Peyer's patch (tissue), 4 donors: ENCODE measurements at regions not wholly inside any gene's neighbourhood (a gene's known extent, or its start where the extent isn't known, plus 50 kb on each side); places are given as distances from the start of the nearest gene placed in this dataset.

ENCODE experiments used
- DNase-seq, 3 donors: peaks; one replicate each; pipeline ENCODE4 v3.0.0-alpha.2; 2017 to 2019
- H3K27ac ChIP-seq, 4 donors: fragments of 200-600 bp; sonication (generic); one replicate each; pipeline ENCODE4 v1.5.1; 2016 to 2019
- H3K27me3 ChIP-seq, 2 donors: fragments of 200-600 bp; sonication (generic); one replicate each; pipeline ENCODE4 v1.5.1; 2019
- H3K36me3 ChIP-seq, 3 donors: fragments of 200-600 bp; sonication (generic); one replicate each; pipeline ENCODE4 v1.5.1; 2016 to 2019
- H3K4me1 ChIP-seq, 4 donors: fragments of 200-600 bp; sonication (generic); one replicate each; pipeline ENCODE4 v1.5.1; 2016 to 2019
- H3K4me3 ChIP-seq, 4 donors: fragments of 200-600 bp; sonication (generic); 1 replicate in 3 of 4; 2 replicates in 1 of 4; pipeline ENCODE4 v1.5.1; 2016 to 2019; ENCODE audit warnings: mild to moderate bottlenecking in 1 of 4
- H3K9me3 ChIP-seq, 4 donors: fragments of 200-600 bp; sonication (generic); one replicate each; pipeline ENCODE4 v1.5.1; 2016 to 2019; ENCODE audit warnings: mild to moderate bottlenecking in 1 of 4
- POLR2A ChIP-seq, 2 donors: fragments of 450-650 bp; IDR thresholded peaks; one replicate each; pipeline ENCODE4 v1.5.1; 2017; ENCODE audit warnings: antibody characterized with exemption in 2 of 2, mild to moderate bottlenecking in 2 of 2, moderate library complexity in 2 of 2
- TF ChIP-seq, protein P1 (sequence below), 6 experiments: fragments of 450-650 bp in 4 of 6; fragments of 200-600 bp in 2 of 6; sonication (generic) in 1 of 6; IDR thresholded peaks; one replicate each; pipeline ENCODE4 v1.5.1; 2017 to 2019; ENCODE audit warnings: antibody characterized with exemption in 6 of 6, mild to moderate bottlenecking in 3 of 6, moderate library complexity in 1 of 6

DNA sequence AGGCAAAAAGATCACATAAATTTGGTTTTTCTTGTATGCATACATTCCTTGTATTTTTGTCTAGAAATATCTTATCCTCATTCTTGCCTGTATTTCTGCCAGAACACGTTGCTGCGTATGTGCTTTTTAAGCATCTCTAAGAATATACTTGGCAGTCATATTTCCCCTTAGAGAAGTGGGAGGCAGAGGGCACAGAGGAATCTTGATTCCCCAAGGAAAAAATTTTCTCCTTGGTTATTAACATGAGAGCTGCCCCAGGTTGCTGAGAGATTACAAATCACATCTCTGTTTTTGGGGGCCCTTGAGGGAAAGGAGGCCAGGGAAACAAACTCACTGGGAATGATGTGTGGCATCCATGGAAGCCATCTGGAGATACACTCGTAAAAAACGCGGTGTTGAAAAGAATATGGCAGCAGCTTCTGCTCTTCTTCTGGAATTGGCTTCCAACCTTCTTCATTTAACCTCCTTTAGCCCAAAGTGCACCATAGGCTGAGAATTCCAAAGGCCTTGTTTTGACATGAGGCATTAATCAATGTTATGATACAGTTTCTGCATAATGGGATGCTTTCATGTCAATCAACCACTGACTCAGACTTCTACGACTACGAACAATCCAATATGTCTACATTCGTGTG, 684.3 kb upstream of the SORCS1 start:
- H3K9me3 ChIP-seq, result no peaks in the 10 kb centered on the region
- H3K4me3 ChIP-seq, result no peak overlapping the region
- no peaks in the 10 kb centered on the region for H3K4me1 ChIP-seq
- TF ChIP-seq POLR2A (IDR thresholded peaks at IDR 0.05), result no peak
- TF ChIP-seq, protein P1, sequence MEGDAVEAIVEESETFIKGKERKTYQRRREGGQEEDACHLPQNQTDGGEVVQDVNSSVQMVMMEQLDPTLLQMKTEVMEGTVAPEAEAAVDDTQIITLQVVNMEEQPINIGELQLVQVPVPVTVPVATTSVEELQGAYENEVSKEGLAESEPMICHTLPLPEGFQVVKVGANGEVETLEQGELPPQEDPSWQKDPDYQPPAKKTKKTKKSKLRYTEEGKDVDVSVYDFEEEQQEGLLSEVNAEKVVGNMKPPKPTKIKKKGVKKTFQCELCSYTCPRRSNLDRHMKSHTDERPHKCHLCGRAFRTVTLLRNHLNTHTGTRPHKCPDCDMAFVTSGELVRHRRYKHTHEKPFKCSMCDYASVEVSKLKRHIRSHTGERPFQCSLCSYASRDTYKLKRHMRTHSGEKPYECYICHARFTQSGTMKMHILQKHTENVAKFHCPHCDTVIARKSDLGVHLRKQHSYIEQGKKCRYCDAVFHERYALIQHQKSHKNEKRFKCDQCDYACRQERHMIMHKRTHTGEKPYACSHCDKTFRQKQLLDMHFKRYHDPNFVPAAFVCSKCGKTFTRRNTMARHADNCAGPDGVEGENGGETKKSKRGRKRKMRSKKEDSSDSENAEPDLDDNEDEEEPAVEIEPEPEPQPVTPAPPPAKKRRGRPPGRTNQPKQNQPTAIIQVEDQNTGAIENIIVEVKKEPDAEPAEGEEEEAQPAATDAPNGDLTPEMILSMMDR (IDR thresholded peaks at IDR 0.05), result no peak
- no peak for DNase-seq
- no peak overlapping the region for H3K27ac ChIP-seq
- no peaks in the 10 kb centered on the region for H3K27me3 ChIP-seq
- no peaks in the 10 kb centered on the region for H3K36me3 ChIP-seq

- H3K27ac ChIP-seq, result no peak overlapping the region
- H3K4me3 ChIP-seq, result no peak overlapping the region
- no peaks in the 10 kb centered on the region for H3K9me3 ChIP-seq
- H3K27me3 ChIP-seq, result no peaks in the 10 kb centered on the region
- H3K4me1 ChIP-seq, result no peaks in the 10 kb centered on the region
- H3K36me3 ChIP-seq, result no peaks in the 10 kb centered on the region
- no peak for TF ChIP-seq POLR2A (IDR thresholded peaks at IDR 0.05)
- TF ChIP-seq, protein P1 (IDR thresholded peaks at IDR 0.05), result no peak
- no peak for DNase-seq
Measured at GRCh38 chr10:107847620-107848019, 683.1 kb upstream of the SORCS1 start.

GRCh38 chr10:107834706-107835105, 670.2 kb upstream of the SORCS1 start:
- Histone ChIP-seq H3K4me1 (no peaks in the 10 kb centered on the region), H3K36me3 (no peaks in the 10 kb centered on the region), H3K4me3 (no peak overlapping the region), H3K27ac (no peak overlapping the region), H3K27me3 (no peaks in the 10 kb centered on the region), H3K9me3 (no peaks in the 10 kb centered on the region)
- TF ChIP-seq POLR2A (IDR thresholded peaks at IDR 0.05), result no peak
- TF ChIP-seq, protein P1 (IDR thresholded peaks at IDR 0.05), result no peak
- no peak for DNase-seq

- Histone ChIP-seq H3K27me3 (no peaks in the 10 kb centered on the region), H3K36me3 (no peaks in the 10 kb centered on the region)
- TF ChIP-seq POLR2A (IDR thresholded peaks at IDR 0.05), result no peak
- TF ChIP-seq, protein P1 (IDR thresholded peaks at IDR 0.05), result no peak
Measured at GRCh38 chr10:107831772-107832171, 667.3 kb upstream of the SORCS1 start.

GRCh38 chr10:107829161-107829560, 664.7 kb upstream of the SORCS1 start:
- Histone ChIP-seq H3K4me1 (no peaks in the 10 kb centered on the region), H3K4me3 (no peak overlapping the region), H3K36me3 (no peaks in the 10 kb centered on the region), H3K27ac (no peak overlapping the region), H3K27me3 (no peaks in the 10 kb centered on the region), H3K9me3 (no peaks in the 10 kb centered on the region)
- no peak for DNase-seq
- TF ChIP-seq POLR2A (IDR thresholded peaks at IDR 0.05), result no peak
- TF ChIP-seq, protein P1 (IDR thresholded peaks at IDR 0.05), result no peak

More at GRCh38 chr10:107831772-107832171, 667.3 kb upstream of the SORCS1 start:
- H3K27ac ChIP-seq, result no peak overlapping the region
- H3K4me1 ChIP-seq, result no peaks in the 10 kb centered on the region
- H3K4me3 ChIP-seq, result no peak overlapping the region
- H3K9me3 ChIP-seq, result no peaks in the 10 kb centered on the region
- DNase-seq, result no peak

DNA sequence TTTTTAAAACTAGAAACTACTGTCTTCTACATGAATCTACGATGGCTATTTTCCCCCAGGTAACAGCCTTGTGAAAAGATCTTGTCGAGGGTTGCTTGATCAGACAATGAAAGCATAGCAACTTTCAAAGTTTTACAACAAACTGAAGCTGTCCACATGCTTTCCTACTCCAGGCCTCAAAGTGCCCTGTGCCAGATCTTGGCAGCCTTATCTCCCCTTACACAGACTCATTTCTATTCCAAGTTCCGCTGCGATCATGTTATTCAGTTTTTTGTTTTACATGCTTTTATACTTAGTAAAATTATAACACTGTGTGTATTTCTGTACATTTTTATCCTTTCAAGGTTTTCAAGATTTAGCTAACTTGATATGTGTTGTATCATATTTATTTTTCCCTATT, 661.7 kb upstream of the SORCS1 start:
- Histone ChIP-seq H3K27me3 (no peaks in the 10 kb centered on the region), H3K27ac (no peak overlapping the region), H3K4me3 (no peak overlapping the region), H3K36me3 (no peaks in the 10 kb centered on the region), H3K4me1 (no peaks in the 10 kb centered on the region), H3K9me3 (no peaks in the 10 kb centered on the region)
- DNase-seq, result no peak
- TF ChIP-seq, protein P1 (IDR thresholded peaks at IDR 0.05), result no peak
- TF ChIP-seq POLR2A (IDR thresholded peaks at IDR 0.05), result no peak
